ENCODE measurements at regions not wholly inside any gene's neighbourhood (a gene's known extent, or its start where the extent isn't known, plus 50 kb on each side); places are given as distances from the start of the nearest gene placed in this dataset.

DNA sequence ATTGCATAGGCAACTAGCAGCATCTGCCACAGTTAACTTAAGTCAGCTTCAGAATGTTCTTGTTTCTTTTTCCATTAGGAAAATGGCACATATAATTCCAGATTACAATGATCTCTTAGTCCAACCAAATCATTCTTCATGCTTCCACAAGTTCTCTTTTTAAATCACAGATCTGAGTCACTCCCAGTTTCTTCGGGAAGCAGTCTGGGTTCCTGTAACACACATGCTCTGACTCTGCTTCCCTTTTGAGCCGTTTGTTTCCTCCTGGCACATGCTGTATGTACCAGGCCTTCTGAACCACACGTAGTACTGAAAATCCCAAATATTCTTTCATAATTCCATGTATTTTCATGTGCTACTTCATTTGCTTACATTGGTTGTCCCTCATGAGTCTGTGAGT, 388.8 kb upstream of the PDE3A start:
- DNase-seq (ENCODE audit: low read depth): no peak
- FAIRE-seq: no peak
- H3K4me3 ChIP-seq (ENCODE audit: low read depth, low read length): no peak overlapping the region
- TF ChIP-seq, protein P1, sequence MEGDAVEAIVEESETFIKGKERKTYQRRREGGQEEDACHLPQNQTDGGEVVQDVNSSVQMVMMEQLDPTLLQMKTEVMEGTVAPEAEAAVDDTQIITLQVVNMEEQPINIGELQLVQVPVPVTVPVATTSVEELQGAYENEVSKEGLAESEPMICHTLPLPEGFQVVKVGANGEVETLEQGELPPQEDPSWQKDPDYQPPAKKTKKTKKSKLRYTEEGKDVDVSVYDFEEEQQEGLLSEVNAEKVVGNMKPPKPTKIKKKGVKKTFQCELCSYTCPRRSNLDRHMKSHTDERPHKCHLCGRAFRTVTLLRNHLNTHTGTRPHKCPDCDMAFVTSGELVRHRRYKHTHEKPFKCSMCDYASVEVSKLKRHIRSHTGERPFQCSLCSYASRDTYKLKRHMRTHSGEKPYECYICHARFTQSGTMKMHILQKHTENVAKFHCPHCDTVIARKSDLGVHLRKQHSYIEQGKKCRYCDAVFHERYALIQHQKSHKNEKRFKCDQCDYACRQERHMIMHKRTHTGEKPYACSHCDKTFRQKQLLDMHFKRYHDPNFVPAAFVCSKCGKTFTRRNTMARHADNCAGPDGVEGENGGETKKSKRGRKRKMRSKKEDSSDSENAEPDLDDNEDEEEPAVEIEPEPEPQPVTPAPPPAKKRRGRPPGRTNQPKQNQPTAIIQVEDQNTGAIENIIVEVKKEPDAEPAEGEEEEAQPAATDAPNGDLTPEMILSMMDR (IDR thresholded peaks at IDR 0.05; ENCODE audit: insufficient read depth, low read length, severe bottlenecking): no peak
- H3K36me3 ChIP-seq (ENCODE audit: control insufficient read depth, insufficient read depth, low read length): no peaks in the 10 kb centered on the region
- no peaks in the 10 kb centered on the region for H3K27me3 ChIP-seq (ENCODE audit: control insufficient read depth, insufficient read depth, low read length)

DNA sequence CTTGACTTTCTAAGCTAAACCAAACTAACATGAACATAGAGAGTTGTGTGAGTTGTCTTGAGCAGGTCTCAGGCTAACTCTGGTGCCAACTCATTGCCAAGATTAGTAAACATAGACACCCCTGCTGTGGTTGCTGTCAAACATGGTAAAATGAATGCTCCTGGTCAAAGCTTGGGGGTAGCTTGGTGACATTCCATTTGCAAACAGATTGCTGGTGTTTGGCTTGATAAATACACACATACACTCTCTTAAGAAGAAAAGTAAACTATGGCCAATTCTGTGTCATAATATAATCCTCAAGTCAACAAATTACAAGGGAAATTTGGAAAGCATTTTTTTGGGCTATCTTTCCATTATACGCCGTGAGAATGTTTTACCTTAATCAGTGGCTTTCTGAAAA, 386.4 kb upstream of the PDE3A start:
- FAIRE-seq: no peak
- Histone ChIP-seq H3K27me3 (ENCODE audit: control insufficient read depth, insufficient read depth, low read length) (no peaks in the 10 kb centered on the region), H3K36me3 (ENCODE audit: control insufficient read depth, insufficient read depth, low read length) (no peaks in the 10 kb centered on the region), H3K4me3 (ENCODE audit: low read depth, low read length) (no peak overlapping the region)
- TF ChIP-seq, protein P1 (IDR thresholded peaks at IDR 0.05; ENCODE audit: insufficient read depth, low read length, severe bottlenecking): no peak
- no peak for DNase-seq (ENCODE audit: low read depth)

DNA sequence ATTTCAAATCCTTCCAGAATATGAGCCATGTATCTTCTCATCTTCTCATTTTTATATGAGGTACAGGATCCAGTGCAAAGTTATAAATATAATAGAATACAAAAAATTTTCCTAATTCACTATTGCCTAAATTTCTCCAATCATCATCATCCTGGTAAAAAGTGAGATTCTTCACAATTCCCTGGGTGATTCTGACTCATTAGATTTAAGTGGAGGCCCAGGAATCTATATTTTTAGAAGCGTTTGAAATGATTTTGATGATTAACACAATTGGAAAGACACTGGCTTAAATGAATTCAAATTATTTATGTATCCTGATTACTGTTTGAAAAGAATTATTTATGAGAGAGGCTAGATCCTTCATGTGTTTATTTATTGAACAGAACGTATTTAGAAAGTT, 380.3 kb upstream of the PDE3A start:
- no peaks in the 10 kb centered on the region for H3K36me3 ChIP-seq (ENCODE audit: control insufficient read depth, insufficient read depth, low read length)
- TF ChIP-seq, protein P1 (IDR thresholded peaks at IDR 0.05; ENCODE audit: insufficient read depth, low read length, severe bottlenecking): no peak
- H3K27me3 ChIP-seq (ENCODE audit: control insufficient read depth, insufficient read depth, low read length): no peaks in the 10 kb centered on the region
- FAIRE-seq (no peak), DNase-seq (ENCODE audit: low read depth) (no peak)
- no peak overlapping the region for H3K4me3 ChIP-seq (ENCODE audit: low read depth, low read length)

- DNase-seq (ENCODE audit: low read depth) (no peak), FAIRE-seq (no peak)
- H3K36me3 ChIP-seq (ENCODE audit: control insufficient read depth, insufficient read depth, low read length): no peaks in the 10 kb centered on the region
- TF ChIP-seq, protein P1 (IDR thresholded peaks at IDR 0.05; ENCODE audit: insufficient read depth, low read length, severe bottlenecking): no peak
- H3K27me3 ChIP-seq (ENCODE audit: control insufficient read depth, insufficient read depth, low read length): no peaks in the 10 kb centered on the region
- H3K4me3 ChIP-seq (ENCODE audit: low read depth, low read length): no peak overlapping the region
Measured at GRCh38 chr12:19988459-19988873, 379.9 kb upstream of the PDE3A start.

- TF ChIP-seq, protein P1 (IDR thresholded peaks at IDR 0.05; ENCODE audit: insufficient read depth, low read length, severe bottlenecking): no peak
- FAIRE-seq: no peak
Measured at GRCh38 chr12:19988948-19989347, 379.4 kb upstream of the PDE3A start.

DNA sequence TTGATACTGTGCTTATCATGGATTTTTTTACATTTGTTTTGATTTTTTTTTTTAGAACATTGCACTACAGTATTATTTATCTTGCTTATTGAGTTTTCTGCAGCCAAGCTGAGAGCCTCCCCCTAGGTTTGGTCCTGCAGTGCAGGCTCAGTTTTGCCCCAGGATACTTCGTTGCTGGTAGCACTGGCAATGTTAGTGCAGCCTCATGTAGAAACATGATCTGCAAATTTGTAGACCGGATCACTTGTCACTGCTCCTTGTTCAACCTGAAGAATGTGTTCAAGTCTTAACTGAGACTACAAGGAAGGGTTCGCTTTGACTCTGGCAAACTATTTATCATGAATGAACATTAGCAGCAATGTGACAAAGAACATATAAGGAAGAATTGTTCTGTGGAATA, 377.2 kb upstream of the PDE3A start:
- no peak for FAIRE-seq

More at GRCh38 chr12:19988948-19989347, 379.4 kb upstream of the PDE3A start:
- Histone ChIP-seq H3K36me3 (ENCODE audit: control insufficient read depth, insufficient read depth, low read length) (no peaks in the 10 kb centered on the region), H3K27me3 (ENCODE audit: control insufficient read depth, insufficient read depth, low read length) (no peaks in the 10 kb centered on the region), H3K4me3 (ENCODE audit: low read depth, low read length) (no peak overlapping the region)
- DNase-seq (ENCODE audit: low read depth): no peak

More for the DNA sequence above, 377.2 kb upstream of the PDE3A start:
- no peaks in the 10 kb centered on the region for H3K36me3 ChIP-seq (ENCODE audit: control insufficient read depth, insufficient read depth, low read length)
- no peak for DNase-seq (ENCODE audit: low read depth)
- H3K4me3 ChIP-seq (ENCODE audit: low read depth, low read length): no peak overlapping the region
- TF ChIP-seq, protein P1 (IDR thresholded peaks at IDR 0.05; ENCODE audit: insufficient read depth, low read length, severe bottlenecking): no peak
- no peaks in the 10 kb centered on the region for H3K27me3 ChIP-seq (ENCODE audit: control insufficient read depth, insufficient read depth, low read length)

Data from bronchial epithelial cell (primary cell).